Fibroblast of skin of left biceps (primary cell): ENCODE measurements at regions not wholly inside any gene's neighbourhood (a gene's known extent, or its start where the extent isn't known, plus 50 kb on each side); places are given as distances from the start of the nearest gene placed in this dataset.
"Not testable (repeated sequence)": the region's sequence is repeated elsewhere in the genome, so short reads cannot be mapped to it uniquely, and the experiment has no call there.

ENCODE experiments used
- DNase-seq, 2 experiments: peaks; one replicate each; pipeline ENCODE4 v3.0.0-alpha.2; 2013; ENCODE audit warnings: low read depth in 2 of 2

GRCh38 chr7:67301667-67302066 lies 305.0 kb downstream of the TYW1 start:
- no peak for DNase-seq

- peak; percentile 98 to 99 for DNase-seq
These were observed 305.7 kb downstream of the TYW1 start for GRCh38 chr7:67302113-67303039.

GRCh38 chr7:67304846-67305245 lies 308.2 kb downstream of the TYW1 start:
- DNase-seq: not testable (repeated sequence)

GRCh38 chr7:67306331-67306730 lies 309.7 kb downstream of the TYW1 start:
- no peak for DNase-seq

- DNase-seq: no peak
These were observed 313.3 kb downstream of the TYW1 start for GRCh38 chr7:67309764-67310549.

GRCh38 chr7:67311901-67312300 lies 315.3 kb downstream of the TYW1 start:
- no peak for DNase-seq

GRCh38 chr7:67313213-67313612 lies 316.6 kb downstream of the TYW1 start:
- no peak for DNase-seq

GRCh38 chr7:67316902-67317301 lies 320.3 kb downstream of the TYW1 start:
- not testable (repeated sequence) for DNase-seq

- DNase-seq: not testable (repeated sequence)
These were observed 331.6 kb downstream of the TYW1 start for GRCh38 chr7:67328257-67328656.

GRCh38 chr7:67335165-67335564 lies 338.5 kb downstream of the TYW1 start:
- DNase-seq: not testable (repeated sequence)

- DNase-seq: not testable (repeated sequence)
These were observed 339.0 kb downstream of the TYW1 start for GRCh38 chr7:67335663-67336062.

- not testable (repeated sequence) for DNase-seq
These were observed 341.9 kb downstream of the TYW1 start for GRCh38 chr7:67338545-67338944.

- DNase-seq: no peak
These were observed 344.6 kb downstream of the TYW1 start for GRCh38 chr7:67341153-67341768.

- no peak for DNase-seq
These were observed 346.5 kb downstream of the TYW1 start for GRCh38 chr7:67343114-67343513.

- DNase-seq: no peak
These were observed 346.9 kb downstream of the TYW1 start for GRCh38 chr7:67343572-67343971.

GRCh38 chr7:67344481-67345193 lies 348.0 kb downstream of the TYW1 start:
- DNase-seq: no peak

- no peak for DNase-seq
These were observed 349.5 kb downstream of the TYW1 start for GRCh38 chr7:67346126-67346525.

- no peak for DNase-seq
These were observed 350.2 kb downstream of the TYW1 start for GRCh38 chr7:67346876-67347275.

GRCh38 chr7:67348171-67348570 lies 351.5 kb downstream of the TYW1 start:
- no peak for DNase-seq

- DNase-seq: not testable (repeated sequence)
These were observed 361.0 kb downstream of the TYW1 start for GRCh38 chr7:67357653-67358052.

- not testable (repeated sequence) for DNase-seq
These were observed 361.7 kb downstream of the TYW1 start for GRCh38 chr7:67358316-67358715.

- DNase-seq: not testable (repeated sequence)
These were observed 362.1 kb downstream of the TYW1 start for GRCh38 chr7:67358738-67359137.
